Epithelial cell of prostate (primary cell): ENCODE measurements at regions not wholly inside any gene's neighbourhood (a gene's known extent, or its start where the extent isn't known, plus 50 kb on each side); places are given as distances from the start of the nearest gene placed in this dataset.

Source experiments
- DNase-seq: peaks from one replicate; pipeline ENCODE4 v3.0.0-alpha.2; 2011; ENCODE audit warnings: low read depth, low spot score
- H3K27ac ChIP-seq: fragments of 450-650 bp; 2 replicates; pipeline ENCODE4 v1.5.1; 2017; ENCODE audit warnings: mild to moderate bottlenecking

DNA sequence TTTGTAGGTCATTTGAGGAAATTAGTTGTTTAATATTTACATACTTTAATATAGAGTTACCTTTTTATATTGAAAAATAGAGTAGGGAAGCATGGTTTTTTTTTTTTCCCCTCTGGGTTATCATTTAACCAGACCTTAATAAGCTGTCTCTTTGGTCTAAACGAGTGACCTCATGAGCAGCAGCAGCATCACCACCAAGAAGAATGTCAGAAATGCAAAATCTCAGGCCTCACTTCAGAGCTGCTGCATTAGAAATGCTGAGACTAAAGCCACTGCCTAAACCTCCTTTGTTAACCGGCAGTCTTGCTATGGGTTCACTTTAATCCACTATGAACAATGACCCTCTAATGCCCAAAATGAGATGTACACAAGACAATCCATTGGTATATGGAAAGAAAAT lies 733.7 kb upstream of the FAM98A start:
- no peak for DNase-seq
- no peak overlapping the region for H3K27ac ChIP-seq

DNA sequence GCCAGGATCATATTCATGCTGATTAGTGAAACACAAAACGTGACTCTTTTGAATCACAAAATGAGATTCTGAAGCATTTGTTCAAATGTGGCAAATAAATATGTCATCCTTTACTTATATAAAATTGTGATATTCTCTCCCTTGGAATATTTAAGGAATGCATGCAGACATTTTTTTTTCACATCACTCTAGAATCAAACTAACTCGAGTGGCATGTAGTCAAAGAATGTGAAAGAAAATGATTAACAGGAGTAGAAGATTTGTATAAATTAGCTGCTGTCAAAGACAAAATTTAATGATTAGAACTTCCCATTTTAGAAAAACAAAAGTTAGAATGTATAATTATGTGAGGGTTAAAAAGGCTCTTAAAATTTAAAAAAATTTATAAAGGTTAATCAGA lies 721.0 kb upstream of the FAM98A start:
- no peak for DNase-seq
- H3K27ac ChIP-seq = no peak overlapping the region

DNA sequence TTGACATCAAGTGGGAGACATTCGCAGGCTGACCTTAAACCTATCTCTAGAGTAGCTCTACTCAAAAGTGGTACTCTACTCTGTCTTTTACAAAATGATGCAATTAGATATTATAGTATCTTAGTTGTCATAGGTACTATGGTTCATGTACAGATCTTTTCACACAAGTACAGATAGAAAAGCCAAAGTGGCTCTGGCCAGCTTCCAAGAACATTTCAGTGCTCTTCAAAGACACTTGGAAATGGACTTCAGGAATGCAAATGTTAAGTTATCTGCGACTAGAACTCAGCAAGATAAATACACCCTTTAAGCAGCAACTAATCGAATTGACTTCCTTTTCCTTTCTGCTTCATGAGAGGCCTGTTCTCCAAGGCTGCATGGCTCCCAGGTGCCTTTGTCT lies 718.7 kb upstream of the FAM98A start:
- no peak for DNase-seq
- H3K27ac ChIP-seq = no peak overlapping the region

DNA sequence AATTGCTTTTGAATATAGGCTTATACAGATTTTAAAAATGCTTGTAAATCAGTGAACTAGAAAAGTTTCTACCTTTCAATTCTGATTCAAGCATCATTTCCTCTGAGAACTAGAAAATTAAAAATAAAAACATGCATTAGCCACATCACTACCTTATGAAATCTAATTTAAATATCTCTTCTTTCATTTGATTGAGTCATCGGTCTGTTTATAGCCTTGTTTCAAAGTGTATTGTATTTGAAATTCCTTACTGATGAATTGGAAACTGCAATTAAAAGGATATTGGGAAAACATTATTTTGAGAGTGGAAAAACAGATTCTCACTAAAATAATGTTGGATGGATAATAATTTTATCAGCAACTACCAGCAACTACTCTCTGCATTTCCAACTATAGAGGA lies 717.7 kb upstream of the FAM98A start:
- no peak overlapping the region for H3K27ac ChIP-seq
- no peak for DNase-seq

DNA sequence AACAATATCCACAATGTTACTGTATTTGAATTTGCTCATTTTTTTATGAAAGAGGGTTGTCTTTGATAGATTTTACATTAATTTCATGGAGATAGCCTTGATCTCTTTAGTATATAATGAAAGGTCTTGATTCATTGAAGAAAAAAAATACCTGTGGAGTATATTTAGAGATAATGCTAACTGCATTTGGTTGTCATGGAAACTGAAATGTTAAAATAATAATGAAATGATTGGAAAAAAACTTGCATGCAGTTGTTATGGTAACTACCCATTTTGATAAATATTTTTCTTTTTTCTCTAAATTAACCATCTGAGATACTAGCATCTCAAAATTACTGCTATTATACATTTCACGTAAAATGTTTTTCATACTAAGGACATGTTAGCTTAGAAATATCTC lies 712.7 kb upstream of the FAM98A start:
- no peak for DNase-seq
- H3K27ac ChIP-seq = no peak overlapping the region

DNA sequence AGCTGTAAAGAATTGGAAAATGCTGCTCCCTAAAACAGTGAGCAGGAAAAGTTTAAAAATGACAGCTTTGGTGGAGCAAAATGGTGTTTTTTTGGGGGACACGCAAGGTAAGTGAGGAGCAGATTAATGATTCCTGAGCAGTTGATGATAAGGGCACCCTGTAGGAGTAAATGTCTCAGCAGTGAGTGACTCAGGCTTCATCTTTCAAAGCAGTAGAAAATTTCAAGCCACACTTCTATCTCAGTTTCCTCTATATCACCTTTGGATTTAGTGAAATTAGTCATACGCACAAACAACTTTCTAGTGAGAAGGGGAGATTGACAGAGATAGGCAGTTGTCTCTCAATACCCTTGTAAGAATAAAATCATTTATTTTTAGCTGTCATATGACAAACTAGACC lies 709.0 kb upstream of the FAM98A start:
- no peak overlapping the region for H3K27ac ChIP-seq
- no peak for DNase-seq

DNA sequence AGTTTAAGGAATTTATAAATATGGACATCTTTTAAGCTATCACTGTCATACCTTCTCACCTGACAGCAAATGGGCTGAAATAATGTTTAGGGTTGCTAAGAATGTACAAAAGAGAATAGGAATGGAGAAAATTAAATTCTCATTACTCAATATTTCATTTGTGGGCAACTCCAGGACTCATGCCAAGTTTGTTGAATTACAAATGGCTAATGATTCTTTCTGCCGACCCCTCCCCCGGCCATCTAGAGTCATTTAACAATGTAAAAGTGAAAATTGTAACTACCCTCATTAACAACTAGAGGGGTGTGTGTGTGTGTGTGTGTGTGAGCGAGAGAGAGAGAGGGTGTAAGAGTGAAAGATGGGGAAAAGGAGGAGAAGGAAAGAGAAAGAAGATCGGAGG lies 708.5 kb upstream of the FAM98A start:
- no peak overlapping the region for H3K27ac ChIP-seq
- DNase-seq = no peak

DNA sequence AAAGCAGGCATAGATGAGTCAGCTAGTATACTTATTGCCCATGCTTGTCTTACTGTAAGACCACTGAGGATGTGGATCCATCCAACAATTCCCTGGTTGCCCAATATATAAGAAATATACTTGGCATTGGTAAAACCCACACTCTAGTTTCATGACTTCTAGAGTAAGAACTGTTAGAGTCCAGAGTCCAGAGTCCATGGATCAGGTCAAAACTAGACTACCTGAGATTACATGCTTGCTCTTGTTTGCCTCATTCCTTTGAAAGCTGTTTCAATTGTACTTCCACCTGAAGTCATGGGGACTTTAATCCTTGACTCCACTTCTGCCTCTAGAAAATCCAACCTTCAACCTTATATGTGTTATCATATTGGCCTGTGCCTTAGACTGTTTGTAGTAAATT lies 707.6 kb upstream of the FAM98A start:
- DNase-seq = no peak
- H3K27ac ChIP-seq = no peak overlapping the region

DNA sequence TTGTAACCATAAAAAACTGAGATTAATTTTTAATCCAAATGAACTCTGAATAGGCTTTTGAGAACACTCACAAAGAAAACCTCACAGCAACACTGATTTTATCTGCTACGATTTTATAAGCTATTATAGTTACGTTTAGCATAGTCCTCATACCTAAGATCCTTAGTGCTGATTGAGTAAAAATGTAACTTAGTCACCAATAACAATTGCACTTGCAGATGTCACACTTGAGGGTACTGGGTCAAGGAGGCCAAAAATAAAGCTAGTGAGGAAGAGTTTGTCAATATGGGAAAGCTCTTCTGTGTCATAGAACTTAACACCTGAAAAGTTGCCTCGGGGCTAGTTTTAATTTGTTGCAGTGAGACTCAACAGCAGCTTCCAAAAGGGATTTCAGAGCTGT lies 706.5 kb upstream of the FAM98A start:
- DNase-seq = no peak
- no peak overlapping the region for H3K27ac ChIP-seq

DNA sequence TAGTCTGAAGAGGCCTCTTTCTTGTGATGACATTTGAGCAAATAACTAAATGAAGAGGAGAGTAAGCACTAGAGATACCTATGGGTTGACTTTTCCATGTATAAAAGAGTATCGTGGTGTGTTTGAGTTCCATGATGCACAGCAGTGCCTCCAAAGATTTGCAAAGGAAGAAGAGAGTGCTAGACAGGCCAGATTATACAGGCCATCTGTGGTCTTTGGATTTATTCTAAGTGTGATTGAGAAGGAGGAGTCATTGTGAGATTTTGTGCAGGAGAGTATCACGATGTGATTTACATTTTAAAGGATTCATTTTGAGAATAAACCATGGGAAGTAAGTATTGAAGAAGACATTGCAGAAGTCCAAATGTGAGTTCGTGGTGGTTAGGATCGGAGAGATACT lies 695.9 kb upstream of the FAM98A start:
- no peak overlapping the region for H3K27ac ChIP-seq
- DNase-seq = no peak

DNA sequence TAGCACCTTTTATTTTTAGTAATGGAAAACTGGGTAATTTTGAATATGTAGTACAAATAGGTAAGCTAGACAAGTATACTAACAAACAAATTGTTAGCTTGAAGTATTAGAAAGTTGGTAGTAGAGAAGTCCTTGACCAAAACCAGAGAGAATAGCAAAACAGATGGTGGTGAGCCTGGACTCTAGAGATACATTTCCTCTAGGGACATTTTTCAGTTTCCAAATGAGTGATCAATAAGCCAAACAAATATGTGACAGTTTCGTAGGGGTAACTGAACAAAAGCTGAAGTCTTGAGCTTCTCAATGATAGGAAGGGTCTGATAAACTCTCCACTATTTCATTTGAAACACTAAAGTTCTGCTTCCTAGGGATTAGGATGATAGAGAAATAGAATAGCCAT lies 692.0 kb upstream of the FAM98A start:
- H3K27ac ChIP-seq = no peak overlapping the region
- no peak for DNase-seq

DNA sequence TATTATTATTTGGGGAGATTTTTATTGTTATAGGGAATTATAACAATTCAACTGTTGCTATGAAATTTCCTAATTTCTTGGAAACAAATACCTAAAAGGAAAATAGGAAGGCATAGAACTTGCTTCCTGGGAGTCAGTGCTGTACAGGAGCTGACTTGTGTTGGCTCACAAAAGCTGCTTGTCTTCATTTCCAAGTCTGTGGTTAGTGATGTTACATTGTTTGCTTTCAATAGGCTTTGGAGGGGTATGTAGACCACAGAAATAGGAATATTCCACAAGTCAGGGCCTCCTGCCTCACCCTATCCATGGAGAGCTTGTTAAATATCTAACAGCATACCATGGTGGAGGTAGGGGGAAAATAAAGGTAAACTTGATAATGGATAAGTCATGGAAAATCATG lies 688.9 kb upstream of the FAM98A start:
- DNase-seq = no peak
- H3K27ac ChIP-seq = no peak overlapping the region

DNA sequence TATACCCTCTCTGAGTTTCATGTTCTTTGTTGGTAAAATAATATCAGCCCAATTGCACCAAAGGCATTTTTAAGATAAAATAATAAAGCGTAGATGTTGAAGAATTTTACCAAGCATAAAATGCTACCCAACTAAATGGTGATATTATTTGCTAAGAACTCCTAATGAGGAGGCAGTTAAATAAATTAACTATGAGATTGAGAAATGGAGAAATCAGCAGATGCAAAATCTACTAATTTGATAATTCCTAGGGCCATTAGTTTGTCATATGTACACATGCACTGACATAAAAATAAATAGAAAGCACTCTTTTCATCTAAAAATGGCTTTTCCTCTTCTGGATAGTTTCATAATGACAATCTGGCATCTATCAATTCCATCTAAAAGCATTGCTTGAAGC lies 681.5 kb upstream of the FAM98A start:
- H3K27ac ChIP-seq = no peak overlapping the region

DNA sequence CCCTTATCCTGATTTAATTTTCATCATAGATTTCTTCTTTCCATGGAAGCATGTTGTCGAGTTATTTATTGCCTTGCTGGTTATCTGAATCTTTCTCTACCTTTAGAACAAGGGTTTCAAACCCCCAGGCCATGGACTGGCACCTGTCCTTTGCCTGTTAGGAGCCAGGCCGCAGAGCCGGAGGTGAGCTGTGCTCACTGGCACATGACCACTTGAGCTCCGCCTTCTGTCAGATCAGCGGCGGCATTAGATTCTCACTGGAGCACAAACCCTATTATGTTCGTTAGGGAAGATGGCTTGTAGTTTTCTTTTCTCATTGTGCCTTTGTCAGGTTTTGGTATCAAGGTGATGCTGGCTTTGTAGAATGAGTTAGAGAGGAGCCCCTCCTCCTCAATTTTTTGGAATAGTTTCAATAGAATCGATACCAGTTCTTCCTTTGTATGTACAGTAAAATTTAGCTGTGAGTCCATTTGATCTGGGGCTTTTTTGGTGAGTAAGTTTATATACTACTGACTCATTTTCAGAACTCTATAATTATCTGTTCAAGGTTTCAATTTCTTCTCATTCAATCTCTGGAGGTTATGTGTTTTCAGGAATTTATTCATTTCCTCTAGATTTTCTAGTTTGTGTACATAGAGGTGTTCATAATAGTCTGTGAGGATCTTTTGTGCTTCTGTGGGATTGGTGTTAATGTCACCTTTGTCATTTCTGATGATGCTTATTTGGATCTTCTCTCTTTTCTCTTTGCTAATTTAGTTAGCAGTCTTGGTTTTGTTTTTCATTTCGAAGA lies 668.0 kb upstream of the FAM98A start:
- no peak for DNase-seq
- no peak overlapping the region for H3K27ac ChIP-seq

More for the DNA sequence above, 681.5 kb upstream of the FAM98A start:
- DNase-seq = no peak

DNA sequence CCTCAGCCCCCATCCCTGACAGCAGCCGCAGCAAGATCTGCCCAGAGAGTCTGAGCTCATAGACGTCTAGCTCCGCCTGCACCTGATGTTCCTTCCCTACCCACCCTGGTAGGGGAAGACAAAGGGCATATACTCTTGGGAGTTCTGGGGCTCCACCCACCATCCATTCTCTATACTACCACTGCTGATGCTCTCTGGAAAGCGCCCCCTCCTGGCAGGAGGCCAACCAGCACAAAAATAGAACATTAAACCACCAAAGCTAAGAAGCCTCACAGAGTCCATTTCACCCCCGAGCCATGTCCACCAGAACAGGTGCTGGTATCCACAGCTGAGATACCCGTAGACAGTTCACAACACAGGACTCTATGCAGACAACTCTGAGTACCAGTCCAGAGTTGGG lies 662.6 kb upstream of the FAM98A start:
- DNase-seq = no peak
- H3K27ac ChIP-seq = no peak overlapping the region

DNA sequence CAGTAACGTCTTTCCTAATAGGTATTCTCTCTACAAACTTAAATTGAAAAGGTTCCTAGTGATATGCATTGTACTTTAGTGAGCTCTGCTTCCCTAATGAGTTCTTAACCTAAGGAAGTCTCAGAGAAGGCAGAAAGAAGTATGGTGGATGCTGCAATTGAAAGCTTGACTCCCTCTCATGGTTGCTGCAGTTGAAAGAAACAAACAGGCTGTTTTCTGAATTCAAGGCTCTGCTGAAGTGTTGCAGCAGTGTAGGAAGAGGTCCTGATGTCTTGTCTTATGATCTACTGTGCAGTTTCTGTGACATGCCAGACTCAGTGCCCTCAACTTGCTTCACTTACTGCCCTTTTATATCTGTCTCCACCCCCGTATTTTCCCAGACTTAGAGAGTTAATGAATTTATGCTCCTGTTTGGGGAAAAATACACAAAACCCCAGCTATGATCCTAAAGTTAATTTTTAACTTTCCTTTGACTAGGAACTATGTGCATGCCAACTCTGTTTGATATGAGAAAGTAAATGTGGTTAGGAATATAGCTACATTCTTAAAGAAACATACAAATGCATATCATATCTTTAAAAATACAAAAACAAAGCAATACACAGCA lies 655.3 kb upstream of the FAM98A start:
- no peak for DNase-seq
- no peak overlapping the region for H3K27ac ChIP-seq

DNA sequence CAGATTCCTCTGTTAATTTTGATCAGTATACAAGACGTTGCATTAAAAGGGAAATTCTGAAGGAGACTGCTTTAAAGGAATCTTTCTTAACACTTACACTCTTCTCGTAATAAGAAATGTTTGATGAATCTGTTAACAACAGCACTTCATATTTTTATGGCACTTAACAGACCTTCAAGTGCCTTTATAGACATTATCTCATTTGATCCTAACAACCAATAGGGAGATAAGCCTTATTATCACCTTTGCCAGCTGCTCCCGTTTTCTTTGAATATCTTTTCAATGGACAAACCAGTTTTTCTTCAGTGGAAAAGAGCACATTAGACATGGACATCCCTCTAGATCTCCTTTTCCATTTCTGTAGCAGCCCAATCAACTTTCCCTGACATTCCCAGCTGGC lies 653.0 kb upstream of the FAM98A start:
- DNase-seq = no peak
- H3K27ac ChIP-seq = no peak overlapping the region

DNA sequence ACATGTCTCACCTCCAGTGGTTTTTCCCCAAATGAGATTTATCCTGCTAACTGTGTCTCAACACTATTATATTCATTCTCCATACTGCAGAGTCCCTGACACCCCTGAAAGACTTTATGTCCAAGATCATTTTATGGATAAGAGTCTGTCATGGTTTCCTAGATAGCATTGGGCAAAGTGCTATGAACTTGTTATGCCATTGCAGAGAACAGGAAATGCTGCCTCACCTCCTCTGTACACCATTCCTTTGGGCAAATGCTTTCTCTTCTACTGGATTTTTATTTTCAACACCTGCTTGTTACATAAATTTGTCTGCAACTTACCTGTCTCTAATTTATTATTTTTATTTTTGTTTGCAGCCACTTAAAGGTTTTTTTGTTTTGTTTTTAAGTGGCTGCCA lies 652.5 kb upstream of the FAM98A start:
- H3K27ac ChIP-seq = no peak overlapping the region
- no peak for DNase-seq

DNA sequence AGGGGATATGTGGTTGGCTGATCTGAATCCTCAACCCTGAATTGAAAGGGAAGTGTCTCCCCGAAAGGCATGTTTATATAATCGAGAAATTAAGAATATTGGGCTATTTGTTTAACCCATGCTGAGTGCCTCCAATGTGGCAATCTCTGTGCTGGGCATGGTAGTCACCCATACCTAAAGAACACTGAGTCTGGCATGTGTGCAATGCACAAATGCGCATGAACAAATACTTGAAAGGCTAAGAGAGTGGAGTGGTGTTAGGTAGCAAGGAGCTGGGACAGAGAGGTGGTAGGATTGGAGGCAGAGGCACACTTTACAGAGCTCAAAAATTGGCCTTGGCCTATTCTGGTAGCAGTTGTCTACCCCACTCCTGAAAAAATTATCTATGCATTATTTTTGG lies 645.1 kb upstream of the FAM98A start:
- no peak overlapping the region for H3K27ac ChIP-seq
- DNase-seq = no peak

DNA sequence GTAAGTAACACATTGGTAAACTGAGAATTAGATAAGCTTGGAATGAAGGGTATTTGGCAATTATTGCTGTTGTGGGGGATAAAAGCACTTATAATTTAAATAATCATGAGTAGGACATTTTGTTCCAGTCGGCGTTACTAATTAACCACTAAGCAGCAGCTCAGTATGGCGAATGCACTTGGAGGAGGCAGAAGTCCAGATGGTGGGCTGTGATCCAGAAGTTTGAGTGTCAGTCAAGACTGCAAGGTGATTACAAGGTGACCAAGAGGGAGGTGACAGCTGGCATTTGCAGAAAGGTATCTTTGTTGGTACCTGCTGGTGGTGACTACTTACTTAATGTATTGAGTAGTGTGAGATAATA lies 643.6 kb upstream of the FAM98A start:
- DNase-seq = no peak
- no peak overlapping the region for H3K27ac ChIP-seq

DNA sequence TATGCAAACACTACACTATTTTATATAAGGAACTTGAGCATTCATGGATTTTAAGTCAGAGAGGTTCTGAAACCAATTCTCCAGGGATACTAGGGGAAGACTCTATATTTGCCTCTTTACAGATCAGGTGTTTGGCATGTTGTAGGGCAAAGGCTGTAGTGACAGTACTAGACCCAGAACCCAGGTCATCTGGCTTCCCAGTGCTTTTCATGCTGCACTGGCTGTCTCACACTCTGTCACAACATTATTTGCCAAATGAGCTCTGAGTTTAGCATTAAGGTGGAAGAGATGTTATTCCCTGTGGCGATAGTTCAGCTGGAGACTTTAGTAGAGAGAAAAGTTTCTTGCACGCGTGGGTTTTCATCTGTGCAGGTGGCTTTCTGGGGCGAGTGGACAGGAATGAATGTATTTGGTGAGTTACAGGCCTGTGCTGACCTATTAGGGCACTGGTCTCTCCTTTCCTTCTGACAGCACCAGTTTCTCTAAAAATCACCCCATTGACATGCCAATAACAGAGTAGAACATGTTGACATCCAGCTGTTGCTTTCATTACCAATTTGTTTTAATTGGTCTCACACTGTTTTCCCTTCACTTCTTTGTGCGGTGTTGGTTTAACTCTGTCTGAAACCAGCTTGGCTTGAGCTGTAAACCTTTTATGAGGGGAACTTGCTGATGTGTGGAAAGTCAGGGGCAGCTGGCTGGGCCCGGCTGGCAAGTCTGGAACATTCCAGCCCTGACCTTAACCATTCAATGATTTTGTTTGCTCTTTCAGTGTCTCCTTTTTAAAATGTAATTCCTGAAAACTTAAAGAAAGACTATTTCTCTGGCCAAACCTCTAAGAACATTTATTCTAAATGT lies 643.0 kb upstream of the FAM98A start:
- DNase-seq = no peak
- H3K27ac ChIP-seq = no peak overlapping the region
